ENCODE measurements at regions not wholly inside any gene's neighbourhood (a gene's known extent, or its start where the extent isn't known, plus 50 kb on each side); places are given as distances from the start of the nearest gene placed in this dataset.

GRCh38 chr10:120770496-120770895, 80.7 kb upstream of the WDR11 start:
- no peak overlapping the region for H2AFZ ChIP-seq (ENCODE audit: low read length)
- no peak for DNase-seq (ENCODE audit: low spot score)
- no peak overlapping the region for H3K27ac ChIP-seq (ENCODE audit: extremely low read length, insufficient read depth, low read length)
- H3K9me3 ChIP-seq (ENCODE audit: low read length) = no peaks in the 10 kb centered on the region
- H3K4me3 ChIP-seq (replicated peaks in 1 of 3; ENCODE audit: insufficient read depth in 1 of 3, low read depth in 2 of 3, low read length in 3 of 3) = no peak overlapping the region
- FAIRE-seq = no peak
- no peaks in the 10 kb centered on the region for H3K4me1 ChIP-seq (ENCODE audit: insufficient read depth, low read length)
- H3K79me2 ChIP-seq (ENCODE audit: insufficient read depth, low read length) = no peaks in the 10 kb centered on the region
- H3K27me3 ChIP-seq (ENCODE audit: control insufficient read depth in 1 of 2, insufficient read depth in 2 of 2, low read length in 2 of 2) = peaks cover 0 to 6% of the 10 kb centered on the region in 2 experiments; a peak in 3 of 5 replicates
- no peak for ATAC-seq
- ChIA-PET CTCF (ENCODE audit: low intra/inter-chr PET ratio, low total read pairs) (no interaction called here), POLR2A (no interaction called here)
- BruUV-seq (replicated peaks) = no TSS peak
- no peak overlapping the region for H3K4me2 ChIP-seq (ENCODE audit: low read depth, low read length)
- no peaks in the 10 kb centered on the region for H3K36me3 ChIP-seq (replicated peaks in 1 of 2; ENCODE audit: control insufficient read depth in 1 of 2, insufficient read depth in 2 of 2, low read length in 2 of 2)
- in situ Hi-C loops (cut with HindIII; ENCODE audit: extremely low pct_ligation_motif_present, low pct_unique_long_range_greater_than_20kb) = no loop called here
- H3K9ac ChIP-seq (ENCODE audit: insufficient read depth, low read depth, low read length) = no peak overlapping the region
- intact Hi-C loops (cut with micrococcal nuclease; ENCODE audit: unreplicated experiment) = no loop called here
- 5% methylated on average over 4 of the region's 4 CpGs for WGBS (ENCODE audit: low lambda C conversion rate)
- no peaks in the 10 kb centered on the region for H4K20me1 ChIP-seq (ENCODE audit: insufficient read depth, low read length)
- TF ChIP-seq, protein P1, sequence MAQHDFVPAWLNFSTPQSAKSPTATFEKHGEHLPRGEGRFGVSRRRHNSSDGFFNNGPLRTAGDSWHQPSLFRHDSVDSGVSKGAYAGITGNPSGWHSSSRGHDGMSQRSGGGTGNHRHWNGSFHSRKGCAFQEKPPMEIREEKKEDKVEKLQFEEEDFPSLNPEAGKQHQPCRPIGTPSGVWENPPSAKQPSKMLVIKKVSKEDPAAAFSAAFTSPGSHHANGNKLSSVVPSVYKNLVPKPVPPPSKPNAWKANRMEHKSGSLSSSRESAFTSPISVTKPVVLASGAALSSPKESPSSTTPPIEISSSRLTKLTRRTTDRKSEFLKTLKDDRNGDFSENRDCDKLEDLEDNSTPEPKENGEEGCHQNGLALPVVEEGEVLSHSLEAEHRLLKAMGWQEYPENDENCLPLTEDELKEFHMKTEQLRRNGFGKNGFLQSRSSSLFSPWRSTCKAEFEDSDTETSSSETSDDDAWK (CRISPR knock-in tag; IDR thresholded peaks at IDR 0.05) = no peak
- TF ChIP-seq CREB3 (CRISPR knock-in tag; IDR thresholded peaks at IDR 0.05) (no peak), YEATS2 (CRISPR knock-in tag; IDR thresholded peaks at IDR 0.05; ENCODE audit: borderline replicate concordance) (no peak), ONECUT2 (CRISPR knock-in tag; IDR thresholded peaks at IDR 0.05) (no peak), ZNF281 (CRISPR knock-in tag; IDR thresholded peaks at IDR 0.05; ENCODE audit: borderline replicate concordance) (no peak), SNRNP70 (IDR thresholded peaks at IDR 0.05; ENCODE audit: low read depth, low read length) (no peak), ZNF430 (CRISPR knock-in tag; IDR thresholded peaks at IDR 0.05) (no peak), ARID2 (CRISPR knock-in tag; IDR thresholded peaks at IDR 0.05; ENCODE audit: borderline replicate concordance) (no peak), ZNF687 (CRISPR knock-in tag; IDR thresholded peaks at IDR 0.05) (no peak), ZNF274 (CRISPR knock-in tag; IDR thresholded peaks at IDR 0.05) (no peak), GTF2F1 (IDR thresholded peaks at IDR 0.05; ENCODE audit: low read length) (no peak), XRCC5 (optimal IDR thresholded peaks at IDR 0.05; ENCODE audit: low read length) (no peak), ZBTB43 (CRISPR knock-in tag; conservative IDR thresholded peaks at IDR 0.05) (no peak)
- TF ChIP-seq, protein P2, sequence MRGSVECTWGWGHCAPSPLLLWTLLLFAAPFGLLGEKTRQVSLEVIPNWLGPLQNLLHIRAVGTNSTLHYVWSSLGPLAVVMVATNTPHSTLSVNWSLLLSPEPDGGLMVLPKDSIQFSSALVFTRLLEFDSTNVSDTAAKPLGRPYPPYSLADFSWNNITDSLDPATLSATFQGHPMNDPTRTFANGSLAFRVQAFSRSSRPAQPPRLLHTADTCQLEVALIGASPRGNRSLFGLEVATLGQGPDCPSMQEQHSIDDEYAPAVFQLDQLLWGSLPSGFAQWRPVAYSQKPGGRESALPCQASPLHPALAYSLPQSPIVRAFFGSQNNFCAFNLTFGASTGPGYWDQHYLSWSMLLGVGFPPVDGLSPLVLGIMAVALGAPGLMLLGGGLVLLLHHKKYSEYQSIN (CRISPR knock-in tag; IDR thresholded peaks at IDR 0.05; ENCODE audit: borderline replicate concordance) = no peak
